Testis (tissue), 2 donors: ENCODE measurements at regions not wholly inside any gene's neighbourhood (a gene's known extent, or its start where the extent isn't known, plus 50 kb on each side); places are given as distances from the start of the nearest gene placed in this dataset.

Experiments
- DNase-seq: peaks from one replicate; pipeline ENCODE4 v3.0.0-alpha.2; 2019
- H3K27ac ChIP-seq, 2 donors: fragments of 200-600 bp; sonication (generic); one replicate each; pipeline ENCODE4 v1.5.1; 2019
- H3K27me3 ChIP-seq: fragments of 200-600 bp; sonication (generic); one replicate; pipeline ENCODE4 v1.5.1; 2019
- H3K36me3 ChIP-seq: fragments of 200-600 bp; sonication (generic); one replicate; pipeline ENCODE4 v1.5.1; 2017; ENCODE audit warnings: low read depth; ENCODE audit errors: missing control alignments
- H3K4me1 ChIP-seq: fragments of 200-600 bp; sonication (generic); one replicate; pipeline ENCODE4 v1.5.1; 2019
- H3K4me3 ChIP-seq, 2 donors: fragments of 200-600 bp; sonication (generic); one replicate each; pipeline ENCODE4 v1.5.1; 2017 to 2019
- H3K9me3 ChIP-seq: fragments of 200-600 bp; sonication (generic); one replicate; pipeline ENCODE4 v1.5.1; 2017
- POLR2A ChIP-seq: fragments of 450-650 bp; IDR thresholded peaks from one replicate; pipeline ENCODE4 v1.6.1; 2017; ENCODE audit warnings: antibody characterized with exemption, mild to moderate bottlenecking, moderate library complexity
- WGBS, 2 donors: methylation state at CpG; one replicate each; pipeline ENCODE4 v1.1.5; 2018; 5-methylcytosine and 5-hydroxymethylcytosine counted together
- intact Hi-C: fragments of 100-400 bp; cut with DNase I; formaldehyde crosslinking; loops from one replicate; pipeline ENCODE4 v1.15.1; 2023; ENCODE audit warnings: low total_unique reads
- TF ChIP-seq, protein P1 (sequence below), 3 experiments: fragments of 450-650 bp in 2 of 3; fragments of 200-600 bp in 1 of 3; sonication (generic) in 1 of 3; IDR thresholded peaks; one replicate each; pipeline ENCODE4 v1.5.1; 2016 to 2019; ENCODE audit warnings: antibody characterized with exemption in 3 of 3, mild to moderate bottlenecking in 2 of 3, moderate library complexity in 1 of 3

GRCh38 chr18:57270156-57270555, 82.2 kb upstream of the ST8SIA3 start:
- no peak for DNase-seq
- no peak for TF ChIP-seq POLR2A
- TF ChIP-seq, protein P1, sequence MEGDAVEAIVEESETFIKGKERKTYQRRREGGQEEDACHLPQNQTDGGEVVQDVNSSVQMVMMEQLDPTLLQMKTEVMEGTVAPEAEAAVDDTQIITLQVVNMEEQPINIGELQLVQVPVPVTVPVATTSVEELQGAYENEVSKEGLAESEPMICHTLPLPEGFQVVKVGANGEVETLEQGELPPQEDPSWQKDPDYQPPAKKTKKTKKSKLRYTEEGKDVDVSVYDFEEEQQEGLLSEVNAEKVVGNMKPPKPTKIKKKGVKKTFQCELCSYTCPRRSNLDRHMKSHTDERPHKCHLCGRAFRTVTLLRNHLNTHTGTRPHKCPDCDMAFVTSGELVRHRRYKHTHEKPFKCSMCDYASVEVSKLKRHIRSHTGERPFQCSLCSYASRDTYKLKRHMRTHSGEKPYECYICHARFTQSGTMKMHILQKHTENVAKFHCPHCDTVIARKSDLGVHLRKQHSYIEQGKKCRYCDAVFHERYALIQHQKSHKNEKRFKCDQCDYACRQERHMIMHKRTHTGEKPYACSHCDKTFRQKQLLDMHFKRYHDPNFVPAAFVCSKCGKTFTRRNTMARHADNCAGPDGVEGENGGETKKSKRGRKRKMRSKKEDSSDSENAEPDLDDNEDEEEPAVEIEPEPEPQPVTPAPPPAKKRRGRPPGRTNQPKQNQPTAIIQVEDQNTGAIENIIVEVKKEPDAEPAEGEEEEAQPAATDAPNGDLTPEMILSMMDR (IDR thresholded peaks at IDR 0.05) = no peak
- Histone ChIP-seq H3K4me1 (no peaks in the 10 kb centered on the region), H3K9me3 (no peaks in the 10 kb centered on the region), H3K36me3 (no peaks in the 10 kb centered on the region), H3K27me3 (no peaks in the 10 kb centered on the region), H3K4me3 (no peak overlapping the region), H3K27ac (no peak overlapping the region)
- intact Hi-C loops = no loop called here
- 63 to 70% methylated on average over 3 of the region's 3 CpGs for WGBS, 2 donors

GRCh38 chr18:57273194-57273593, 79.2 kb upstream of the ST8SIA3 start:
- Histone ChIP-seq H3K27me3 (no peaks in the 10 kb centered on the region), H3K36me3 (no peaks in the 10 kb centered on the region), H3K9me3 (no peaks in the 10 kb centered on the region), H3K27ac (no peak overlapping the region), H3K4me3 (no peak overlapping the region), H3K4me1 (no peaks in the 10 kb centered on the region)
- WGBS, 2 donors = 36 to 37% methylated on average over 3 of the region's 3 CpGs
- intact Hi-C loops = no loop called here
- no peak for TF ChIP-seq POLR2A
- TF ChIP-seq, protein P1 (IDR thresholded peaks at IDR 0.05) = no peak
- DNase-seq = no peak

- Histone ChIP-seq H3K4me1 (no peaks in the 10 kb centered on the region), H3K4me3 (no peak overlapping the region), H3K27me3 (no peaks in the 10 kb centered on the region), H3K9me3 (no peaks in the 10 kb centered on the region), H3K36me3 (no peaks in the 10 kb centered on the region), H3K27ac (no peak overlapping the region)
- no peak for TF ChIP-seq POLR2A
- TF ChIP-seq, protein P1 (IDR thresholded peaks at IDR 0.05) = no peak
- intact Hi-C loops = no loop called here
- 86 to 96% methylated on average over 3 of the region's 3 CpGs for WGBS, 2 donors
- no peak for DNase-seq
Measured at GRCh38 chr18:57275111-57275510, 77.2 kb upstream of the ST8SIA3 start.

DNA sequence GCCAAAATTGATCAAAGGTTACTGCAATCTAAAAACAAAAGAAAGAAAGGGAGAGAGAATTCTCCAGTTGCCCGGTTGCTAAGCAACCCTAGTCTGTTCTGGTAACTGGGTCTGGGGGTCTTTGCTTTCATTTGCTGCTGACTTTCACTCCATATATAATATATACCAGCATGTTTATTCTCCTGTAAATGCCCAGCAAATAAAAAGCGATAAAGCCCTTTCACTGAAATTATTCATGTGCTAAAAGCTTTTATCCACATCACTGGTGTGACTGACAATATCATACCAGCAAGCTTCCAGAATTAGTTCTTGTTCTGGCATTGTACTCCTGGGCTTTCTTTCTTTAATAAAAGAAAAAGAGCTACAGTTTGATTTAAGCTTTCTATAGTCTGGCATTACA, 75.5 kb upstream of the ST8SIA3 start:
- TF ChIP-seq, protein P1 (IDR thresholded peaks at IDR 0.05) = no peak
- TF ChIP-seq POLR2A = no peak
- no peaks in the 10 kb centered on the region for H3K36me3 ChIP-seq
- no peak overlapping the region for H3K27ac ChIP-seq
- H3K4me1 ChIP-seq = no peaks in the 10 kb centered on the region
- WGBS, 2 donors = 86 to 91% methylated on average over 2 of the region's 2 CpGs
- H3K27me3 ChIP-seq = no peaks in the 10 kb centered on the region
- no peak overlapping the region for H3K4me3 ChIP-seq
- intact Hi-C loops = no loop called here
- no peak for DNase-seq
- no peaks in the 10 kb centered on the region for H3K9me3 ChIP-seq

- Histone ChIP-seq H3K27me3 (no peaks in the 10 kb centered on the region), H3K36me3 (no peaks in the 10 kb centered on the region), H3K27ac (no peak overlapping the region), H3K4me3 (no peak overlapping the region), H3K9me3 (no peaks in the 10 kb centered on the region), H3K4me1 (no peaks in the 10 kb centered on the region)
- no peak for DNase-seq
- intact Hi-C loops = no loop called here
- TF ChIP-seq POLR2A = no peak
- TF ChIP-seq, protein P1 (IDR thresholded peaks at IDR 0.05) = no peak
Measured at GRCh38 chr18:57278933-57279332, 73.4 kb upstream of the ST8SIA3 start.
